Astrocyte (in vitro differentiated cells and primary cell): ENCODE measurements at regions not wholly inside any gene's neighbourhood (a gene's known extent, or its start where the extent isn't known, plus 50 kb on each side); places are given as distances from the start of the nearest gene placed in this dataset.

Experiments
- DNase-seq: peaks from one replicate; pipeline ENCODE4 v3.0.0-alpha.2; 2010; ENCODE audit warnings: low read depth
- FAIRE-seq: peaks from 2 replicates; lab custom pipeline; 2011; peaks lifted over from hg19 to GRCh38; lab: Jason Lieb, UNC
- H2AFZ ChIP-seq: 2 replicates; pipeline ENCODE4 v1.6.0; 2012; ENCODE audit warnings: low read depth, low read length, inconsistent platforms
- H3K27ac ChIP-seq: 2 replicates; pipeline ENCODE4 v1.5.1; 2011; ENCODE audit warnings: low read depth, low read length, inconsistent platforms
- H3K27me3 ChIP-seq: 2 replicates; pipeline ENCODE4 v1.6.0; 2011; ENCODE audit warnings: low read length, inconsistent platforms; ENCODE audit not compliant: insufficient read depth
- H3K36me3 ChIP-seq: 2 replicates; pipeline ENCODE4 v1.5.1; 2011; ENCODE audit warnings: low read length, inconsistent platforms; ENCODE audit not compliant: insufficient read depth
- H3K4me1 ChIP-seq: 2 replicates; pipeline ENCODE4 v1.5.1; 2011; ENCODE audit warnings: low read length, inconsistent platforms; ENCODE audit not compliant: insufficient read depth
- H3K4me2 ChIP-seq: 2 replicates; pipeline ENCODE4 v1.6.0; 2012; ENCODE audit warnings: low read length, inconsistent platforms
- H3K4me3 ChIP-seq: 2 replicates; pipeline ENCODE4 v1.5.1; 2011; ENCODE audit warnings: low read depth, mild to moderate bottlenecking, low read length, inconsistent platforms; ENCODE audit not compliant: insufficient read depth
- H3K79me2 ChIP-seq: 2 replicates; pipeline ENCODE4 v1.6.0; 2012; ENCODE audit warnings: mild to moderate bottlenecking, low read length, inconsistent platforms; ENCODE audit not compliant: insufficient read depth
- H3K9ac ChIP-seq: 2 replicates; pipeline ENCODE4 v1.6.0; 2012; ENCODE audit warnings: mild to moderate bottlenecking, low read length, inconsistent platforms
- H3K9me3 ChIP-seq: 2 replicates; pipeline ENCODE4 v1.5.1; 2012; ENCODE audit warnings: low read depth, mild to moderate bottlenecking, low read length, inconsistent platforms; ENCODE audit not compliant: insufficient read depth
- H4K20me1 ChIP-seq: 2 replicates; pipeline ENCODE4 v1.6.0; 2012; ENCODE audit warnings: low read length, inconsistent platforms; ENCODE audit not compliant: insufficient read depth
- H3K27ac Mint-ChIP-seq: one replicate; pipeline ENCODE4 v1.8.0; 2021; ENCODE audit warnings: mild to moderate bottlenecking, mixed read lengths; ENCODE audit not compliant: unreplicated experiment
- H3K27me3 Mint-ChIP-seq: one replicate; pipeline ENCODE4 v1.8.0; 2021; ENCODE audit warnings: low read depth, mixed read lengths; ENCODE audit not compliant: unreplicated experiment
- H3K36me3 Mint-ChIP-seq: one replicate; pipeline ENCODE4 v1.8.0; 2021; ENCODE audit warnings: low read depth, mixed read lengths; ENCODE audit not compliant: unreplicated experiment
- H3K4me1 Mint-ChIP-seq: one replicate; pipeline ENCODE4 v1.8.0; 2021; ENCODE audit warnings: low read depth, mixed read lengths; ENCODE audit not compliant: unreplicated experiment
- H3K4me3 Mint-ChIP-seq: one replicate; pipeline ENCODE4 v1.8.0; 2021; ENCODE audit warnings: mild to moderate bottlenecking, moderate library complexity, mixed read lengths; ENCODE audit not compliant: unreplicated experiment
- H3K9me3 Mint-ChIP-seq: one replicate; pipeline ENCODE4 v1.8.0; 2021; ENCODE audit warnings: mild to moderate bottlenecking, mixed read lengths; ENCODE audit not compliant: unreplicated experiment
- CTCF ChIP-seq: IDR thresholded peaks from 2 replicates; pipeline ENCODE4 v1.5.1; 2011; ENCODE audit warnings: low read depth, mild to moderate bottlenecking, inconsistent platforms, low read length, moderate library complexity; ENCODE audit not compliant: insufficient read depth
- EZH2 ChIP-seq: IDR thresholded peaks from 2 replicates; pipeline ENCODE4 v1.6.1; 2012; ENCODE audit warnings: mild to moderate bottlenecking, low read length, inconsistent platforms; ENCODE audit not compliant: insufficient read depth

- no peak for TF ChIP-seq EZH2
- TF ChIP-seq CTCF: no peak
Measured at GRCh38 chr10:120285408-120285807, 171.6 kb upstream of the PLPP4 start.

GRCh38 chr10:120286280-120286679 lies 170.7 kb upstream of the PLPP4 start:
- DNase-seq: no peak
- Histone ChIP-seq H3K27me3 (no peaks in the 10 kb centered on the region), H3K36me3 (no peaks in the 10 kb centered on the region), H3K4me2 (no peak overlapping the region), H3K4me1 (no peaks in the 10 kb centered on the region), H2AFZ (no peak overlapping the region), H3K27ac (no peak overlapping the region), H3K9ac (no peak overlapping the region), H3K4me3 (no peak overlapping the region), H3K79me2 (no peaks in the 10 kb centered on the region), H4K20me1 (no peaks in the 10 kb centered on the region), H3K9me3 (no peaks in the 10 kb centered on the region)
- H3K9me3 Mint-ChIP-seq: peaks cover 1% of the 10 kb centered on the region
- FAIRE-seq: no peak
- no peak overlapping the region for H3K27ac Mint-ChIP-seq
- no peaks in the 10 kb centered on the region for H3K36me3 Mint-ChIP-seq
- H3K4me3 Mint-ChIP-seq: no peak overlapping the region
- TF ChIP-seq CTCF (no peak), EZH2 (no peak)
- H3K27me3 Mint-ChIP-seq: peaks cover 6% of the 10 kb centered on the region
- no peaks in the 10 kb centered on the region for H3K4me1 Mint-ChIP-seq

More at GRCh38 chr10:120285408-120285807, 171.6 kb upstream of the PLPP4 start:
- no peak overlapping the region for H3K4me3 ChIP-seq
- no peaks in the 10 kb centered on the region for H4K20me1 ChIP-seq
- DNase-seq: no peak
- H3K4me2 ChIP-seq: no peak overlapping the region
- H3K4me1 ChIP-seq: no peaks in the 10 kb centered on the region
- no peaks in the 10 kb centered on the region for H3K27me3 ChIP-seq
- Mint-ChIP-seq H3K27me3 (peaks cover 6% of the 10 kb centered on the region), H3K36me3 (no peaks in the 10 kb centered on the region), H3K27ac (no peak overlapping the region), H3K9me3 (no peaks in the 10 kb centered on the region), H3K4me1 (no peaks in the 10 kb centered on the region), H3K4me3 (no peak overlapping the region)
- no peak overlapping the region for H3K9ac ChIP-seq
- no peak overlapping the region for H3K27ac ChIP-seq
- no peaks in the 10 kb centered on the region for H3K9me3 ChIP-seq
- FAIRE-seq: no peak
- H3K36me3 ChIP-seq: no peaks in the 10 kb centered on the region
- H3K79me2 ChIP-seq: no peaks in the 10 kb centered on the region
- H2AFZ ChIP-seq: no peak overlapping the region

- Histone ChIP-seq H3K4me2 (no peak overlapping the region), H3K27ac (no peak overlapping the region), H2AFZ (no peak overlapping the region), H3K79me2 (no peaks in the 10 kb centered on the region), H3K9me3 (no peaks in the 10 kb centered on the region), H3K4me3 (no peak overlapping the region), H3K27me3 (no peaks in the 10 kb centered on the region), H3K36me3 (no peaks in the 10 kb centered on the region), H3K9ac (no peak overlapping the region), H3K4me1 (no peaks in the 10 kb centered on the region), H4K20me1 (no peaks in the 10 kb centered on the region)
- Mint-ChIP-seq H3K27me3 (peaks cover 14% of the 10 kb centered on the region), H3K4me1 (no peaks in the 10 kb centered on the region), H3K36me3 (no peaks in the 10 kb centered on the region), H3K9me3 (no peaks in the 10 kb centered on the region), H3K27ac (no peak overlapping the region), H3K4me3 (no peak overlapping the region)
- TF ChIP-seq EZH2: no peak
- no peak for DNase-seq
- no peak for FAIRE-seq
Measured at GRCh38 chr10:120300513-120300912, 156.5 kb upstream of the PLPP4 start.
